ENCODE measurements at regions not wholly inside any gene's neighbourhood (a gene's known extent, or its start where the extent isn't known, plus 50 kb on each side); places are given as distances from the start of the nearest gene placed in this dataset.

DNA sequence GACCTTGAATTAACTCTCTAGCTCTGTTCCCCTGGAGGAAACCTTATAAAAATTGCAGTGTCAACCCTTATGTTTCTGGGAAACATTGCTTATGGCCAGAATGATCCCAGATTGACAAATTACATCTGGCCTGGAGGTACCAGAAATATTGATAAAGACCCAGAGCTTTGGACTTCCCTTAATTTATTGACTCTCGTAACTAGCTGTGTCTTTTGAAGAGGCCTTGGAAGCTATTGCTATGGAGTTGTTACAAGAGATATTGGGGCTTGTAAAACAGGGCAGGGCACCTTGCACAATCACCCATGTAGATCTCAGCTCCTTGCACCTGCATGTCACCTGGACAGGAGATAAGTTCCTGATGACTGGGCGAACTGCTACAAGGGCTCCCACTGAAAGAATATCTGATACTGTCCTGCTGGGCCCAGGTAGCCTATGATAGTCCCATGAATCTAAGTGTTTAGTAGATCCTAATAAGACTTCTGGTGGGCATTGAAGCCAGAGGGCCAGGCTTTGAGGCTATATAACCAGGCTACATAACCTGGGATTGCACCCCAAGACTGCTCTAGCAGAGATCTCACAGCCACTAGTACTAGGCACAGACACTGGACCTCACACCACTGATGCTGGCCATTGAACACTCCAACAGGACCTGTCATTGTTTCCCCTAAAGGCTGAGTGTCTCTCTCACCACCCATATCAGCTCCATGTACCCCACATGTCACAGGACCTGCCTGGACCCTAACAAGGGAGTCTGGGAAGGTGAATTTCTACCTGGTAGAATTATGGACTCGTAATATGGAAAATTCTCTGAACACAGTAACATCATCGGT is 135.7 kb upstream of the PWP1 start:
- TF ChIP-seq, protein P1, sequence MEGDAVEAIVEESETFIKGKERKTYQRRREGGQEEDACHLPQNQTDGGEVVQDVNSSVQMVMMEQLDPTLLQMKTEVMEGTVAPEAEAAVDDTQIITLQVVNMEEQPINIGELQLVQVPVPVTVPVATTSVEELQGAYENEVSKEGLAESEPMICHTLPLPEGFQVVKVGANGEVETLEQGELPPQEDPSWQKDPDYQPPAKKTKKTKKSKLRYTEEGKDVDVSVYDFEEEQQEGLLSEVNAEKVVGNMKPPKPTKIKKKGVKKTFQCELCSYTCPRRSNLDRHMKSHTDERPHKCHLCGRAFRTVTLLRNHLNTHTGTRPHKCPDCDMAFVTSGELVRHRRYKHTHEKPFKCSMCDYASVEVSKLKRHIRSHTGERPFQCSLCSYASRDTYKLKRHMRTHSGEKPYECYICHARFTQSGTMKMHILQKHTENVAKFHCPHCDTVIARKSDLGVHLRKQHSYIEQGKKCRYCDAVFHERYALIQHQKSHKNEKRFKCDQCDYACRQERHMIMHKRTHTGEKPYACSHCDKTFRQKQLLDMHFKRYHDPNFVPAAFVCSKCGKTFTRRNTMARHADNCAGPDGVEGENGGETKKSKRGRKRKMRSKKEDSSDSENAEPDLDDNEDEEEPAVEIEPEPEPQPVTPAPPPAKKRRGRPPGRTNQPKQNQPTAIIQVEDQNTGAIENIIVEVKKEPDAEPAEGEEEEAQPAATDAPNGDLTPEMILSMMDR (IDR thresholded peaks at IDR 0.05; ENCODE audit: unreplicated experiment in 3 of 3), result no peak
- peak overlapping the region in 1 of 3 experiments; percentile 80 for H3K27ac Mint-ChIP-seq
- no peak overlapping the region for H3K4me3 Mint-ChIP-seq
- H3K27me3 Mint-ChIP-seq (ENCODE audit: low read depth), result peaks cover 5% of the 10 kb centered on the region
- no peaks in the 10 kb centered on the region for H3K9me3 Mint-ChIP-seq
- no peaks in the 10 kb centered on the region for H3K36me3 Mint-ChIP-seq (ENCODE audit: low read depth)
- peaks cover 19% of the 10 kb centered on the region for H3K4me1 Mint-ChIP-seq

DNA sequence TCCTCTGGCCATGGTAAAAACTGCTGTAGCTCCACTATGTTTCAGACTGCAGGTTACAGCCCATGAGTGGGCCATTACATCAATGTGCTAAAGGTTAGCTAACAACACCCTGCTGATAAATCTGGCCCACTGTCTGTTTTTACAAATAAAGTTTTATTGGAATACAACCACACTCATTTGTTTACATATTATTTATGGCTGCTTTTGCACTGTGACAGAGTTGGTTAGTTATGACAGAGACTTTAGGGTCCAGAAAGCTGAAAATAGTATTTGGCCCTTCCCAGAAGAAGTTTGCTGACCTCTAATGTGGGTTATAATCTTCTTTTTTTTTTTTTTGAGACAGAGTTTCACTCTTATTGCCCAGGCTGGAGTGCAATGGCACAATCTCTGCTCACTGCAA is 134.2 kb upstream of the PWP1 start:
- no peaks in the 10 kb centered on the region for H3K27me3 Mint-ChIP-seq (ENCODE audit: low read depth)
- no peak overlapping the region for H3K4me3 Mint-ChIP-seq
- peaks cover 5% of the 10 kb centered on the region for H3K4me1 Mint-ChIP-seq
- TF ChIP-seq, protein P1 (IDR thresholded peaks at IDR 0.05; ENCODE audit: unreplicated experiment in 3 of 3), result no peak
- no peaks in the 10 kb centered on the region for H3K9me3 Mint-ChIP-seq
- H3K36me3 Mint-ChIP-seq (ENCODE audit: low read depth), result no peaks in the 10 kb centered on the region
- no peak overlapping the region for H3K27ac Mint-ChIP-seq

DNA sequence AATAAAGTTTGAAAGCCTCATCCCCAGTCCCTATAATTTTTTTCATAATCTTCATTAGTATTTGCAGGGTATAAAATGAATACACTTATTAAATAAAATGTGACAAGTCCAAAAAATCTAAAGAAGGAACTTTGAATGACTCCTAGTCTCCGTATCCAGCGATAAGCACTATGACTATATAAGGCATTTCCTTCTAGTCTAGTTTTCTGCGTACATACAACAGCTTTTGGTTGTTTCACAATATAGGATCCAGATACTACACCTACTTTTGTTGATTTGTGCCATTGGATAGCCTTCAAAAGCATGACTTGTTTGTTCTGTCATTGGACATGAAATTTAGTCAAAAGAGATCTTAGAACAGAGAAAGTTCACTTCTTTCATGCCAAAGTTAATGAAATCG is 133.3 kb upstream of the PWP1 start:
- Mint-ChIP-seq H3K4me1 (peaks cover 3% of the 10 kb centered on the region), H3K4me3 (no peak overlapping the region), H3K27me3 (ENCODE audit: low read depth) (no peaks in the 10 kb centered on the region), H3K27ac (no peak overlapping the region), H3K9me3 (no peaks in the 10 kb centered on the region), H3K36me3 (ENCODE audit: low read depth) (no peaks in the 10 kb centered on the region)
- TF ChIP-seq, protein P1 (IDR thresholded peaks at IDR 0.05; ENCODE audit: unreplicated experiment in 3 of 3), result no peak

DNA sequence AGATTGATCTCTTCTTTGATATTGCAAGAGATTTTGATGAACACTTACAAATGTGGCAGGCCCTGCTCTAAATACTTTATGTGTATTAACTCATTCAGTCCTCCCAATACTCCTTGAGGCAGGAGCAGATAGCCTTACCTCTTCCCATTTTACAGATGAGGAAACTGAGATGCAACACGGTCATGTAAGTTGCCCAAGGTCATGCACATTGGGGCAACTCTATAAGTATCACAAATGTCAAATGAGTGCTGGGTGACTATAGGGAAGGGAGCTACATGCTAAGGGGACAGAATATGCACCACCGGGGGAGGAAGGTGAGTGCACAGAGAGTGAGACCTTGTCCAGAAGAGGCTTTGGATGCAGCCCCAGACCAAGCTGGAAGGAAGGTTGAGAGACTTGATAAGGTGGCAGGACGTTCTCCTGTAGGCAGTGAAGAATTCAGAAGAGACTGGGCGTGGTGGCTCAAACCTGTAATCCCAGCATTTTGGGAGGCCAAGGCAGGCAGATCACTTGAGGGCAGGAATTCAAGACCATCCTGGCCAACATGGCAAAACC is 132.3 kb upstream of the PWP1 start:
- Mint-ChIP-seq H3K27me3 (ENCODE audit: low read depth) (no peaks in the 10 kb centered on the region), H3K27ac (no peak overlapping the region), H3K36me3 (ENCODE audit: low read depth) (no peaks in the 10 kb centered on the region), H3K9me3 (no peaks in the 10 kb centered on the region), H3K4me3 (no peak overlapping the region), H3K4me1 (no peaks in the 10 kb centered on the region)
- TF ChIP-seq, protein P1 (IDR thresholded peaks at IDR 0.05; ENCODE audit: unreplicated experiment in 3 of 3), result no peak

DNA sequence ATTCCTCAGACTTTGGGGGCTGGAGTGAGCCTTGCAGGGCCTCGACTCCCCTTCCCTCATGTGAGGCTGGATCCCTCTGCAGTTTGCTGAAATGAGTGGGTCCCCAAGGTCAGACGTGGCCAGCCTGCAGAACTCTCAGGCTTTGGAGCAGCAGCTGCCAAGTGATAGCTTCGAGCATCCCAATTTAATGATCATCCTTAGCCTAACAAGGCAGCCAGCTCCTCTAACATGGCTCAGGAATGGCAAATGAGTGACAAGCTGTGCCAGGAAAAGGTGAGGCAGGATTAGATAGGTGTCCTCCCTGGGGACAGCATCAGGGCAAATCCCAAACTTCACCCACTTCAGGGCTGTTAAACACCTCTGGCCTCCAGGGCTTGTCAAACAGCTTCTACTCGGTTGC is 130.7 kb upstream of the PWP1 start:
- Mint-ChIP-seq H3K27ac (no peak overlapping the region), H3K36me3 (ENCODE audit: low read depth) (no peaks in the 10 kb centered on the region), H3K27me3 (ENCODE audit: low read depth) (no peaks in the 10 kb centered on the region), H3K4me1 (peaks cover 11% of the 10 kb centered on the region), H3K9me3 (no peaks in the 10 kb centered on the region), H3K4me3 (no peak overlapping the region)
- TF ChIP-seq, protein P1 (IDR thresholded peaks at IDR 0.05; ENCODE audit: unreplicated experiment in 3 of 3), result no peak

DNA sequence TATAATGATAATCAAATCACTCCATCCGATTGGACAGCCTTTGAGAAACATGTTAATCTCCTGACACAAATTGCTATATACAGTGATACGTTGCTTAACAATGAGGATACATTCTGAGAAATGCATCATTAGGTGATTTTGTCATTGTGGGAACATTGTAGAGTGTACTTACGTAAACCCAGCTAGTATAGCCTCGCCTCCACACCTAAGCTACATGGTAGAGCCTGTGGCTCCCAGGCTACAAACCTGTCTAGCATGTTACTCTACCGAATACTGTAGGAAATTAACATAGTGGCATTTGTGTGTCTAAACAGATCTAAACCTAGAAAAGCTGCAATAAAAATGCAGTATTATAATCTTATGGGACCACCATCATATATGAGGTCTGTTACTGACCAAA is 128.6 kb upstream of the PWP1 start:
- Mint-ChIP-seq H3K27me3 (ENCODE audit: low read depth) (no peaks in the 10 kb centered on the region), H3K27ac (no peak overlapping the region), H3K4me1 (peaks cover 20% of the 10 kb centered on the region), H3K9me3 (no peaks in the 10 kb centered on the region), H3K36me3 (ENCODE audit: low read depth) (no peaks in the 10 kb centered on the region), H3K4me3 (no peak overlapping the region)
- TF ChIP-seq, protein P1 (IDR thresholded peaks at IDR 0.05; ENCODE audit: unreplicated experiment in 3 of 3), result no peak
